ENCODE measurements at regions not wholly inside any gene's neighbourhood (a gene's known extent, or its start where the extent isn't known, plus 50 kb on each side); places are given as distances from the start of the nearest gene placed in this dataset.

DNA sequence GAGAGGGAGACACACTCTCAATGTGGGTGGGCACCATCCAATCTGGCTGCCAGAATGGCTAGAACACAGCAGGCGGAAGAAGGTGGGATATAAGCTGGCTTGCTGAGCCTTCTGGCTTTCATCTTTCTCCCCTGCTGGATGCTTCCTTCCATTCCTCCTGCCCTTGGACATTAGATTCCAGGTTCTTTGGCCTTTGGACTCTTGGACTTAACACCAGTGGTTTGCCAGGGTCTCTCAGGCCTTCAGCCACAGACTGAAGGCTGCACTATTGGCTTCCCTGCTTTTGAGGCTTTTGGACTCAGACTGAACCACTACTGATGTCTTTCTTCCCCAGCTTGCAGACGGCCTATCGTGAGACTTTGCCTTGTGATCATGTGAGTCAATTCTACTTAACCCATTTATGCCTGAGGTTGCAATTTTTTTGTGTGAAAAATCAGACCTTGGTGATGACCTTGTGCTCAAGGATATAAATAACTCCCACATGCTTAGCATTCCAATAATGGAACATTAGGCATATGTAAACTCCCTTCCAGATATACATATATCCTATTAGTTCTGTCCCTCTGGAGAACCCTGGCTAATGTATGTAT is 56.7 kb upstream of the CD55 start:
- TF ChIP-seq POLR2A (IDR thresholded peaks at IDR 0.05) = no peak
- TF ChIP-seq, protein P1, sequence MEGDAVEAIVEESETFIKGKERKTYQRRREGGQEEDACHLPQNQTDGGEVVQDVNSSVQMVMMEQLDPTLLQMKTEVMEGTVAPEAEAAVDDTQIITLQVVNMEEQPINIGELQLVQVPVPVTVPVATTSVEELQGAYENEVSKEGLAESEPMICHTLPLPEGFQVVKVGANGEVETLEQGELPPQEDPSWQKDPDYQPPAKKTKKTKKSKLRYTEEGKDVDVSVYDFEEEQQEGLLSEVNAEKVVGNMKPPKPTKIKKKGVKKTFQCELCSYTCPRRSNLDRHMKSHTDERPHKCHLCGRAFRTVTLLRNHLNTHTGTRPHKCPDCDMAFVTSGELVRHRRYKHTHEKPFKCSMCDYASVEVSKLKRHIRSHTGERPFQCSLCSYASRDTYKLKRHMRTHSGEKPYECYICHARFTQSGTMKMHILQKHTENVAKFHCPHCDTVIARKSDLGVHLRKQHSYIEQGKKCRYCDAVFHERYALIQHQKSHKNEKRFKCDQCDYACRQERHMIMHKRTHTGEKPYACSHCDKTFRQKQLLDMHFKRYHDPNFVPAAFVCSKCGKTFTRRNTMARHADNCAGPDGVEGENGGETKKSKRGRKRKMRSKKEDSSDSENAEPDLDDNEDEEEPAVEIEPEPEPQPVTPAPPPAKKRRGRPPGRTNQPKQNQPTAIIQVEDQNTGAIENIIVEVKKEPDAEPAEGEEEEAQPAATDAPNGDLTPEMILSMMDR (IDR thresholded peaks at IDR 0.05) = no peak
